H9 (cell line): ENCODE measurements at regions not wholly inside any gene's neighbourhood (a gene's known extent, or its start where the extent isn't known, plus 50 kb on each side); places are given as distances from the start of the nearest gene placed in this dataset.

Experiments used
- DNase-seq: peaks from one replicate; pipeline ENCODE4 v3.0.0-alpha.2; 2017
- H2AFZ ChIP-seq: one replicate; pipeline ENCODE4 v1.6.1; 2013; ENCODE audit warnings: mild to moderate bottlenecking, low read length, control low read depth, moderate library complexity
- H2AK5ac ChIP-seq: 2 replicates; pipeline ENCODE4 v1.6.1; 2013; ENCODE audit warnings: low read length, control low read depth, mixed read lengths; ENCODE audit not compliant: insufficient read length
- H2BK120ac ChIP-seq: one replicate; pipeline ENCODE4 v1.6.1; 2013; ENCODE audit warnings: low read depth, mild to moderate bottlenecking, low read length, control low read depth, inconsistent platforms; ENCODE audit not compliant: poor library complexity, severe bottlenecking
- H2BK12ac ChIP-seq: 2 replicates; pipeline ENCODE4 v1.6.1; 2013; ENCODE audit warnings: low read length, control low read depth, mixed read lengths, low read depth; ENCODE audit not compliant: insufficient read length
- H2BK15ac ChIP-seq: 2 replicates; pipeline ENCODE4 v1.6.1; 2013; ENCODE audit warnings: low read depth, low read length, control low read depth
- H2BK20ac ChIP-seq: one replicate; pipeline ENCODE4 v1.6.1; 2013; ENCODE audit warnings: low read depth, mild to moderate bottlenecking, low read length, control low read depth, inconsistent platforms; ENCODE audit not compliant: poor library complexity, severe bottlenecking
- H2BK5ac ChIP-seq: 2 replicates; pipeline ENCODE4 v1.6.1; 2013; ENCODE audit warnings: low read length, control low read depth, mixed read lengths; ENCODE audit not compliant: insufficient read length
- H3K14ac ChIP-seq: 2 replicates; pipeline ENCODE4 v1.6.1; 2013; ENCODE audit warnings: low read length, control low read depth; ENCODE audit not compliant: insufficient read depth
- H3K18ac ChIP-seq: 2 replicates; pipeline ENCODE4 v1.6.1; 2013; ENCODE audit warnings: low read depth, mild to moderate bottlenecking, mixed read lengths, low read length, control low read depth; ENCODE audit not compliant: insufficient read length
- H3K23ac ChIP-seq: 2 replicates; pipeline ENCODE4 v1.6.1; 2013; ENCODE audit warnings: low read length, control low read depth, mixed read lengths, low read depth; ENCODE audit not compliant: insufficient read length
- H3K23me2 ChIP-seq: 2 replicates; pipeline ENCODE4 v1.6.1; 2013; ENCODE audit warnings: low read depth, mild to moderate bottlenecking, mixed read lengths, low read length, control low read depth; ENCODE audit not compliant: insufficient read length, poor library complexity, severe bottlenecking
- H3K27ac ChIP-seq: 2 replicates; pipeline ENCODE4 v1.5.1; 2013; ENCODE audit warnings: low read length, control low read depth, mixed read lengths, low read depth; ENCODE audit not compliant: insufficient read length
- H3K27me3 ChIP-seq: 2 replicates; pipeline ENCODE4 v1.6.1; 2013; ENCODE audit warnings: low read length, control low read depth, inconsistent platforms; ENCODE audit not compliant: insufficient read depth
- H3K4ac ChIP-seq: 2 replicates; pipeline ENCODE4 v1.6.1; 2013; ENCODE audit warnings: low read depth, mild to moderate bottlenecking, control low read depth, inconsistent platforms, low read length, moderate library complexity
- H3K4me1 ChIP-seq: 2 replicates; pipeline ENCODE4 v1.6.1; 2013; ENCODE audit warnings: low read length, control low read depth, inconsistent platforms; ENCODE audit not compliant: insufficient read depth
- H3K4me2 ChIP-seq: 2 replicates; pipeline ENCODE4 v1.6.1; 2013; ENCODE audit warnings: low read length, control low read depth, mixed read lengths; ENCODE audit not compliant: insufficient read length, insufficient read depth
- H3K56ac ChIP-seq: 2 replicates; pipeline ENCODE4 v1.6.1; 2013; ENCODE audit warnings: low read depth, mild to moderate bottlenecking, mixed read lengths, low read length, control low read depth; ENCODE audit not compliant: insufficient read length
- H3K79me1 ChIP-seq: 2 replicates; pipeline ENCODE4 v1.6.1; 2013; ENCODE audit warnings: low read depth, mild to moderate bottlenecking, moderate library complexity, low read length, control low read depth, inconsistent platforms; ENCODE audit not compliant: insufficient read depth, poor library complexity, severe bottlenecking
- H3K79me2 ChIP-seq: 2 replicates; pipeline ENCODE4 v1.6.1; 2013; ENCODE audit warnings: low read length, control low read depth, inconsistent platforms; ENCODE audit not compliant: insufficient read depth
- H3K9ac ChIP-seq: 2 replicates; pipeline ENCODE4 v1.6.1; 2013; ENCODE audit warnings: low read length, control low read depth, mixed read lengths; ENCODE audit not compliant: insufficient read length; ENCODE audit errors: extremely low read depth
- H3K9me3 ChIP-seq: one replicate; pipeline ENCODE4 v1.6.1; 2013; ENCODE audit warnings: low read depth, low read length, inconsistent platforms; ENCODE audit not compliant: control insufficient read depth
- H3T11ph ChIP-seq: one replicate; pipeline ENCODE4 v1.6.1; 2013; ENCODE audit warnings: mild to moderate bottlenecking, low read length, control low read depth, inconsistent platforms
- H4K20me1 ChIP-seq: one replicate; pipeline ENCODE4 v1.6.1; 2013; ENCODE audit not compliant: control insufficient read depth, insufficient read length, insufficient read depth
- H4K5ac ChIP-seq: 2 replicates; pipeline ENCODE4 v1.6.1; 2013; ENCODE audit warnings: low read depth, mild to moderate bottlenecking, mixed read lengths, low read length, control low read depth; ENCODE audit not compliant: insufficient read length
- H4K8ac ChIP-seq: replicated peaks from 2 replicates; pipeline ENCODE4 v1.6.1; 2013; ENCODE audit warnings: low read length, control low read depth, mixed read lengths, low read depth; ENCODE audit not compliant: insufficient read length
- H4K91ac ChIP-seq: 2 replicates; pipeline ENCODE4 v1.6.1; 2013; ENCODE audit warnings: low read depth, mild to moderate bottlenecking, moderate library complexity, mixed read lengths, low read length, control low read depth; ENCODE audit not compliant: insufficient read length
- H3K27ac Mint-ChIP-seq, 3 experiments: 2 replicates in 2 of 3; 3 replicates in 1 of 3; pipeline ENCODE4 v1.8.0; 2020 to 2021; ENCODE audit warnings: mixed read lengths in 3 of 3, mild to moderate bottlenecking in 1 of 3, moderate library complexity in 1 of 3
- H3K27me3 Mint-ChIP-seq: 2 replicates; pipeline ENCODE4 v1.8.0; 2021; ENCODE audit warnings: low read depth, mild to moderate bottlenecking, moderate library complexity, mixed read lengths
- H3K36me3 Mint-ChIP-seq, 3 experiments: 2 replicates in 2 of 3; 3 replicates in 1 of 3; pipeline ENCODE4 v1.8.0; 2020 to 2021; ENCODE audit warnings: low read depth in 3 of 3, mixed read lengths in 3 of 3; ENCODE audit not compliant: insufficient read depth in 1 of 3
- H3K4me1 Mint-ChIP-seq, 2 experiments: 2 replicates each; pipeline ENCODE4 v1.8.0; 2020; ENCODE audit warnings: mixed read lengths in 2 of 2
- H3K4me3 Mint-ChIP-seq, 2 experiments: 2 replicates in 1 of 2; 3 replicates in 1 of 2; pipeline ENCODE4 v1.8.0; 2020 to 2021; ENCODE audit warnings: mild to moderate bottlenecking in 2 of 2, mixed read lengths in 2 of 2, moderate library complexity in 1 of 2
- H3K9me3 Mint-ChIP-seq, 2 experiments: 2 replicates in 1 of 2; 3 replicates in 1 of 2; pipeline ENCODE4 v1.8.0; 2020; ENCODE audit warnings: mild to moderate bottlenecking in 2 of 2, mixed read lengths in 2 of 2, moderate library complexity in 1 of 2
- whole genome bisulfite sequencing: extraction: QIAGEN DNeasy Blood & Tissue Kit; methylation state at CpG from one replicate; pipeline ENCODE4 v1.1.7; 2013; ENCODE audit warnings: missing lambda C conversion rate, low lambda C conversion rate, mixed read lengths; ENCODE audit not compliant: insufficient read length; ENCODE audit errors: extremely low coverage; 5-methylcytosine and 5-hydroxymethylcytosine counted together
- TF ChIP-seq, protein P1 (sequence below): fragments of 200-600 bp; sonication (generic); conservative IDR thresholded peaks from 3 replicates; pipeline ENCODE4 v1.8.0; 2021; ENCODE audit warnings: antibody characterized with exemption, mild to moderate bottlenecking

DNA sequence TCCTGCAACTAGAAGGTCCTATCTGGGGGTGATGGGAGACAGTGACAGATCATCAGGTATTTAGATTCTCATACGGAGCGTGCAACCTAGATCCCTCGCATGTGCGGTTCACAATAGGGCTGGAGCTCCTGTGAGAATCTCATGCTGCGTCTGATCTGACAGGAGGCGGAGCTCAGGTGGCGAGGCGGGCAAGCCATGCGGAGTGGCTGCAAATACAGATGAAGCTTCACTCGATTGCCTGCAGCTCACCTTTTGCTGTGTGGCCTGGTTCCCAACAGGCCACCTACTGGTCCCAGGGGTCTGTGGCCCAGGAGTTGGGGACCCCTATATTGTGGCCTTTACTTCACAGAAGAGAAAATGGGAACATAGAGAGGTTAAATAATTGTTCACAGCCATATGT lies 200.4 kb downstream of the IRF8 start:
- Histone ChIP-seq H2BK15ac (no peak overlapping the region), H3K18ac (no peak overlapping the region), H2BK12ac (no peak overlapping the region), H3K14ac (no peak overlapping the region), H3K4me1 (no peaks in the 10 kb centered on the region), H4K20me1 (no peaks in the 10 kb centered on the region), H2BK120ac (no peak overlapping the region), H4K5ac (no peak overlapping the region), H3K4ac (no peak overlapping the region), H3K4me2 (no peak overlapping the region), H3K56ac (no peak overlapping the region), H2BK20ac (no peak overlapping the region), H4K8ac (no peak overlapping the region), H3K23me2 (no peaks in the 10 kb centered on the region), H2BK5ac (no peak overlapping the region), H3K27me3 (no peaks in the 10 kb centered on the region), H2AFZ (no peak overlapping the region), H3K9ac (no peak overlapping the region), H3K23ac (no peak overlapping the region), H2AK5ac (no peak overlapping the region), H3K9me3 (no peaks in the 10 kb centered on the region), H4K91ac (no peak overlapping the region), H3K27ac (no peak overlapping the region), H3T11ph (no peak overlapping the region), H3K79me2 (no peaks in the 10 kb centered on the region), H3K79me1 (no peaks in the 10 kb centered on the region)
- Mint-ChIP-seq H3K4me1 (peaks cover 4 to 9% of the 10 kb centered on the region in 2 experiments; a peak in 3 of 4 replicates), H3K9me3 (peaks cover 2 to 5% of the 10 kb centered on the region in 2 experiments; a peak in 2 of 5 replicates), H3K4me3 (no peak overlapping the region), H3K36me3 (no peaks in the 10 kb centered on the region; a peak in 1 of 7 replicates), H3K27ac (no peak overlapping the region), H3K27me3 (peaks cover 8% of the 10 kb centered on the region)
- no peak for DNase-seq
- TF ChIP-seq, protein P1, sequence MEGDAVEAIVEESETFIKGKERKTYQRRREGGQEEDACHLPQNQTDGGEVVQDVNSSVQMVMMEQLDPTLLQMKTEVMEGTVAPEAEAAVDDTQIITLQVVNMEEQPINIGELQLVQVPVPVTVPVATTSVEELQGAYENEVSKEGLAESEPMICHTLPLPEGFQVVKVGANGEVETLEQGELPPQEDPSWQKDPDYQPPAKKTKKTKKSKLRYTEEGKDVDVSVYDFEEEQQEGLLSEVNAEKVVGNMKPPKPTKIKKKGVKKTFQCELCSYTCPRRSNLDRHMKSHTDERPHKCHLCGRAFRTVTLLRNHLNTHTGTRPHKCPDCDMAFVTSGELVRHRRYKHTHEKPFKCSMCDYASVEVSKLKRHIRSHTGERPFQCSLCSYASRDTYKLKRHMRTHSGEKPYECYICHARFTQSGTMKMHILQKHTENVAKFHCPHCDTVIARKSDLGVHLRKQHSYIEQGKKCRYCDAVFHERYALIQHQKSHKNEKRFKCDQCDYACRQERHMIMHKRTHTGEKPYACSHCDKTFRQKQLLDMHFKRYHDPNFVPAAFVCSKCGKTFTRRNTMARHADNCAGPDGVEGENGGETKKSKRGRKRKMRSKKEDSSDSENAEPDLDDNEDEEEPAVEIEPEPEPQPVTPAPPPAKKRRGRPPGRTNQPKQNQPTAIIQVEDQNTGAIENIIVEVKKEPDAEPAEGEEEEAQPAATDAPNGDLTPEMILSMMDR, result no peak
- WGBS, result no CpG with 5 or more reads among the region's 10 CpGs
